HEK293T (cell line): ENCODE measurements at regions not wholly inside any gene's neighbourhood (a gene's known extent, or its start where the extent isn't known, plus 50 kb on each side); places are given as distances from the start of the nearest gene placed in this dataset.

Source experiments
- ARNT ChIP-seq: fragments of 450-650 bp; IDR thresholded peaks from 2 replicates; pipeline ENCODE4 v1.6.1; 2017; ENCODE audit warnings: mild to moderate bottlenecking
- BHLHE40 ChIP-seq: fragments of 450-650 bp; IDR thresholded peaks from 2 replicates; pipeline ENCODE4 v1.6.1; 2016; ENCODE audit warnings: mild to moderate bottlenecking, moderate library complexity, borderline replicate concordance
- ELF4 ChIP-seq: fragments of 450-650 bp; IDR thresholded peaks from 2 replicates; pipeline ENCODE4 v1.6.1; 2017; ENCODE audit warnings: antibody characterized with exemption
- FOXA1 ChIP-seq: fragments of 450-650 bp; IDR thresholded peaks from 2 replicates; pipeline ENCODE4 v1.6.1; 2016; ENCODE audit warnings: mild to moderate bottlenecking
- L3MBTL2 ChIP-seq: fragments of 450-650 bp; conservative IDR thresholded peaks from 2 replicates; pipeline ENCODE4 v1.6.1; 2016; ENCODE audit warnings: mild to moderate bottlenecking
- LEF1 ChIP-seq: fragments of 450-650 bp; IDR thresholded peaks from 2 replicates; pipeline ENCODE4 v1.6.1; 2017; ENCODE audit warnings: mild to moderate bottlenecking, borderline replicate concordance
- NFRKB ChIP-seq: fragments of 450-650 bp; IDR thresholded peaks from 2 replicates; pipeline ENCODE4 v1.6.1; 2016; ENCODE audit warnings: mild to moderate bottlenecking, moderate library complexity
- SP1 ChIP-seq: fragments of 450-650 bp; IDR thresholded peaks from 2 replicates; pipeline ENCODE4 v1.6.1; 2017
- SUZ12 ChIP-seq: fragments of 450-650 bp; IDR thresholded peaks from 2 replicates; pipeline ENCODE4 v1.6.1; 2016; ENCODE audit warnings: mild to moderate bottlenecking
- TARDBP ChIP-seq: fragments of 450-650 bp; IDR thresholded peaks from 2 replicates; pipeline ENCODE4 v1.6.1; 2016

DNA sequence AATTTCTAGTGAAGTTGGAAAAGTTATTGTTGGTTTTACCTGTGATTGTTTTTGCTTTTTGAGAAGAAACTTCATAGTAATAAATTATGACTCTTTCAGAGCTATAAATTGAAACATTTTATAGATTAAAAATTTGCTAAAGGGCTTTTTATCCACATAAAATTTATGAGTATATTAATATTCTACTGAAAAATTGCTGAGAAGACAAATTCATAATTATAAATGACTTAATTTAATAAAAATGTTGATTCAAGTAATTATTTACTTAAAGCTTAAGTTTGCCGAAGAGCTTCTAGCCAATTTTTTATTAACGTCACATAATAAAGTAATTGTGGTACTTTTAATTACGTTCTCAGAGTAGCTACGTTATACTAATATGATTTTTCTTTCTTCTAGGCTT, 761.7 kb downstream of the DNAJB9 start:
- TF ChIP-seq SUZ12 (no peak), ELF4 (no peak), TARDBP (no peak), FOXA1 (no peak), NFRKB (no peak), SP1 (no peak), LEF1 (no peak), L3MBTL2 (no peak), BHLHE40 (no peak), ARNT (no peak)
